Naive thymus-derived CD4-positive, alpha-beta T cell (primary cell): ENCODE measurements at regions not wholly inside any gene's neighbourhood (a gene's known extent, or its start where the extent isn't known, plus 50 kb on each side); places are given as distances from the start of the nearest gene placed in this dataset.

Experiments
- ATAC-seq: fragments of 150-1000 bp; cut with Tn5 transposase; 2 replicates; pipeline ENCODE4 v1.10.0; 2021; ENCODE audit warnings: mild to moderate bottlenecking, moderate library complexity
- CTCF ChIA-PET: fragments of 350-600 bp; sonication (Branson Sonifier 250); formaldehyde crosslinking; loops from one replicate; lab custom pipeline; 2021; ENCODE audit warnings: antibody characterized with exemption; lab: Charles Lee
- POLR2A ChIA-PET: fragments of 350-600 bp; sonication (Branson Sonifier 250); formaldehyde crosslinking; loops from one replicate; lab custom pipeline; 2021; ENCODE audit warnings: antibody characterized with exemption, inconsistent platforms; lab: Charles Lee
- DNase-seq, 9 donors: peaks; one replicate each; pipeline versions ENCODE4 v3.0.0 to v3.0.0-alpha.2; 2020 to 2022; ENCODE audit warnings: mixed read lengths in 1 of 9
- H3K27ac ChIP-seq: one replicate; pipeline ENCODE4 v1.7.0; 2013; ENCODE audit warnings: mild to moderate bottlenecking, low read depth, low read length, moderate library complexity
- H3K27me3 ChIP-seq, 2 donors: one replicate each; pipeline ENCODE4 v1.7.0; 2013; ENCODE audit warnings: low read length in 2 of 2, mild to moderate bottlenecking in 2 of 2, moderate library complexity in 2 of 2; ENCODE audit not compliant: control insufficient read depth in 2 of 2, insufficient read depth in 2 of 2
- H3K36me3 ChIP-seq, 3 experiments: 1 replicate in 2 of 3; 2 replicates in 1 of 3; pipeline ENCODE4 v1.7.0; 2013; ENCODE audit warnings: low read length in 3 of 3, mild to moderate bottlenecking in 3 of 3, moderate library complexity in 1 of 3; ENCODE audit not compliant: insufficient read depth in 3 of 3, control insufficient read depth in 2 of 3
- H3K4me1 ChIP-seq, 2 donors: one replicate each; pipeline ENCODE4 v1.7.0; 2013; ENCODE audit warnings: low read length in 2 of 2, mild to moderate bottlenecking in 2 of 2, moderate library complexity in 1 of 2; ENCODE audit not compliant: control insufficient read depth in 2 of 2, insufficient read depth in 2 of 2
- H3K4me3 ChIP-seq: 2 replicates; pipeline ENCODE4 v1.7.0; 2013; ENCODE audit warnings: mild to moderate bottlenecking, low read length
- H3K9me3 ChIP-seq, 3 experiments: 1 replicate in 2 of 3; 2 replicates in 1 of 3; pipeline ENCODE4 v1.7.0; 2013; ENCODE audit warnings: low read length in 3 of 3; ENCODE audit not compliant: control insufficient read depth in 2 of 3
- H3K27ac Mint-ChIP-seq, 9 donors: one replicate each; pipeline ENCODE4 v1.8.0; 2020 to 2022; ENCODE audit warnings: mixed read lengths in 9 of 9, mild to moderate bottlenecking in 8 of 9, moderate library complexity in 5 of 9, inconsistent platforms in 2 of 9
- H3K27me3 Mint-ChIP-seq, 5 donors: one replicate each; pipeline ENCODE4 v1.8.0; 2021 to 2022; ENCODE audit warnings: mixed read lengths in 5 of 5, mild to moderate bottlenecking in 1 of 5
- H3K36me3 Mint-ChIP-seq, 5 donors: one replicate each; pipeline ENCODE4 v1.8.0; 2020 to 2022; ENCODE audit warnings: mixed read lengths in 5 of 5, mild to moderate bottlenecking in 3 of 5, inconsistent platforms in 1 of 5
- H3K4me1 Mint-ChIP-seq, 7 donors: one replicate each; pipeline ENCODE4 v1.8.0; 2020 to 2022; ENCODE audit warnings: mixed read lengths in 7 of 7, mild to moderate bottlenecking in 3 of 7, inconsistent platforms in 1 of 7
- H3K4me3 Mint-ChIP-seq, 10 donors: one replicate each; pipeline ENCODE4 v1.8.0; 2020 to 2022; ENCODE audit warnings: mild to moderate bottlenecking in 10 of 10, mixed read lengths in 10 of 10, moderate library complexity in 6 of 10, inconsistent platforms in 2 of 10
- H3K9me3 Mint-ChIP-seq, 11 donors: one replicate each; pipeline ENCODE4 v1.8.0; 2020 to 2022; ENCODE audit warnings: mixed read lengths in 11 of 11, mild to moderate bottlenecking in 4 of 11, inconsistent platforms in 1 of 11, moderate library complexity in 1 of 11
- intact Hi-C, 2 donors: fragments of 100-400 bp; cut with micrococcal nuclease; formaldehyde crosslinking; loops; one replicate each; pipeline ENCODE4 v1.15.1; 2023

- Histone ChIP-seq H3K4me3 (no peak overlapping the region), H3K4me1 (no peaks in the 10 kb centered on the region), H3K27me3 (peaks cover 0 to 3% of the 10 kb centered on the region in 2 donors), H3K9me3 (no peaks in the 10 kb centered on the region), H3K27ac (no peak overlapping the region), H3K36me3 (no peaks in the 10 kb centered on the region)
- ATAC-seq = no peak
- peaks cover 0 to 10% (median 5%) of the 10 kb centered on the region in 11 donors for H3K9me3 Mint-ChIP-seq
- H3K27ac Mint-ChIP-seq = no peak overlapping the region
- no peak overlapping the region for H3K4me3 Mint-ChIP-seq
- H3K27me3 Mint-ChIP-seq = peaks cover 0 to 15% (median 5%) of the 10 kb centered on the region in 5 donors
- no peaks in the 10 kb centered on the region for H3K36me3 Mint-ChIP-seq
- DNase-seq = no peak
- peaks cover 0 to 2% (median 0%) of the 10 kb centered on the region in 7 donors for H3K4me1 Mint-ChIP-seq
- ChIA-PET CTCF (no interaction called here), POLR2A (no interaction called here)
- intact Hi-C loops = no loop called here
Observed at GRCh38 chr5:39783756-39784421, 359.1 kb upstream of the DAB2 start.

- no peaks in the 10 kb centered on the region for H3K36me3 ChIP-seq
- H3K4me3 ChIP-seq = no peak overlapping the region
- no peaks in the 10 kb centered on the region for H3K4me1 ChIP-seq
- no peaks in the 10 kb centered on the region for H3K9me3 ChIP-seq
- H3K27ac Mint-ChIP-seq = no peak overlapping the region
- ChIA-PET POLR2A (no interaction called here), CTCF (no interaction called here)
- H3K36me3 Mint-ChIP-seq = no peaks in the 10 kb centered on the region
- H3K9me3 Mint-ChIP-seq = peaks cover 0 to 1% (median 0%) of the 10 kb centered on the region in 11 donors
- H3K4me3 Mint-ChIP-seq = no peak overlapping the region
- ATAC-seq (no peak), DNase-seq (no peak)
- H3K27me3 Mint-ChIP-seq = peaks cover 0 to 25% (median 6%) of the 10 kb centered on the region in 5 donors
- intact Hi-C loops = no loop called here
- H3K27me3 ChIP-seq = peaks cover 0 to 5% of the 10 kb centered on the region in 2 donors
- H3K4me1 Mint-ChIP-seq = peaks cover 0 to 2% (median 0%) of the 10 kb centered on the region in 7 donors
- H3K27ac ChIP-seq = no peak overlapping the region
Observed at GRCh38 chr5:39780347-39780746, 355.6 kb upstream of the DAB2 start.

GRCh38 chr5:39779831-39780230, 355.1 kb upstream of the DAB2 start:
- Histone ChIP-seq H3K4me3 (no peak overlapping the region), H3K4me1 (no peaks in the 10 kb centered on the region), H3K36me3 (no peaks in the 10 kb centered on the region), H3K27ac (no peak overlapping the region), H3K27me3 (peaks cover 0 to 5% of the 10 kb centered on the region in 2 donors), H3K9me3 (no peaks in the 10 kb centered on the region)
- no peaks in the 10 kb centered on the region for H3K9me3 Mint-ChIP-seq
- H3K36me3 Mint-ChIP-seq = no peaks in the 10 kb centered on the region
- peaks cover 0 to 25% (median 6%) of the 10 kb centered on the region in 5 donors for H3K27me3 Mint-ChIP-seq
- no peak overlapping the region for H3K4me3 Mint-ChIP-seq
- POLR2A ChIA-PET = no interaction called here
- intact Hi-C loops = no loop called here
- no peak overlapping the region for H3K27ac Mint-ChIP-seq
- CTCF ChIA-PET = no interaction called here
- peaks cover 0 to 2% (median 0%) of the 10 kb centered on the region in 7 donors for H3K4me1 Mint-ChIP-seq
- DNase-seq = no peak
- no peak for ATAC-seq

GRCh38 chr5:39775797-39776365, 351.1 kb upstream of the DAB2 start:
- Mint-ChIP-seq H3K4me3 (no peak overlapping the region), H3K36me3 (no peaks in the 10 kb centered on the region), H3K27ac (no peak overlapping the region), H3K9me3 (no peaks in the 10 kb centered on the region), H3K4me1 (peaks cover 0 to 2% (median 0%) of the 10 kb centered on the region in 7 donors), H3K27me3 (peaks cover 2 to 41% (median 18%) of the 10 kb centered on the region in 5 donors)
- H3K27me3 ChIP-seq = peaks cover 0 to 2% of the 10 kb centered on the region in 2 donors
- no peak overlapping the region for H3K4me3 ChIP-seq
- no peaks in the 10 kb centered on the region for H3K4me1 ChIP-seq
- DNase-seq (no peak), ATAC-seq (no peak)
- intact Hi-C loops = no loop called here
- no peak overlapping the region for H3K27ac ChIP-seq
- no peaks in the 10 kb centered on the region for H3K36me3 ChIP-seq
- ChIA-PET CTCF (no interaction called here), POLR2A (no interaction called here)
- no peaks in the 10 kb centered on the region for H3K9me3 ChIP-seq

GRCh38 chr5:39775086-39775796, 350.5 kb upstream of the DAB2 start:
- Histone ChIP-seq H3K4me1 (no peaks in the 10 kb centered on the region), H3K36me3 (no peaks in the 10 kb centered on the region), H3K9me3 (no peaks in the 10 kb centered on the region), H3K4me3 (no peak overlapping the region), H3K27me3 (peaks cover 0 to 2% of the 10 kb centered on the region in 2 donors), H3K27ac (no peak overlapping the region)
- H3K4me3 Mint-ChIP-seq = no peak overlapping the region
- no peak for ATAC-seq
- CTCF ChIA-PET = no interaction called here
- no peak overlapping the region for H3K27ac Mint-ChIP-seq
- intact Hi-C loops = no loop called here
- peaks cover 4 to 42% (median 18%) of the 10 kb centered on the region in 5 donors for H3K27me3 Mint-ChIP-seq
- POLR2A ChIA-PET = no interaction called here
- DNase-seq = no peak
- no peaks in the 10 kb centered on the region for H3K9me3 Mint-ChIP-seq
- H3K36me3 Mint-ChIP-seq = no peaks in the 10 kb centered on the region
- peaks cover 0 to 2% (median 0%) of the 10 kb centered on the region in 7 donors for H3K4me1 Mint-ChIP-seq

- no peak for ATAC-seq
- Histone ChIP-seq H3K36me3 (no peaks in the 10 kb centered on the region), H3K27ac (no peak overlapping the region), H3K9me3 (no peaks in the 10 kb centered on the region), H3K4me1 (no peaks in the 10 kb centered on the region), H3K27me3 (peaks cover 0 to 2% of the 10 kb centered on the region in 2 donors), H3K4me3 (no peak overlapping the region)
- ChIA-PET CTCF (no interaction called here), POLR2A (no interaction called here)
- no peak for DNase-seq
- Mint-ChIP-seq H3K9me3 (no peaks in the 10 kb centered on the region), H3K4me3 (no peak overlapping the region), H3K27me3 (peaks cover 4 to 37% (median 18%) of the 10 kb centered on the region in 5 donors), H3K27ac (no peak overlapping the region), H3K4me1 (peaks cover 0 to 2% (median 0%) of the 10 kb centered on the region in 7 donors), H3K36me3 (no peaks in the 10 kb centered on the region)
- intact Hi-C loops = no loop called here
Observed at GRCh38 chr5:39774605-39775004, 349.8 kb upstream of the DAB2 start.
